ENCODE measurements at regions not wholly inside any gene's neighbourhood (a gene's known extent, or its start where the extent isn't known, plus 50 kb on each side); places are given as distances from the start of the nearest gene placed in this dataset.

GRCh38 chr15:97804950-97805349, 155.6 kb upstream of the ARRDC4 start:
- TF ChIP-seq CTCF (IDR thresholded peaks at IDR 0.05) = no peak
- no peak for TF ChIP-seq POLR2A (IDR thresholded peaks at IDR 0.05)
